OCI-LY7 (cell line): ENCODE measurements at regions not wholly inside any gene's neighbourhood (a gene's known extent, or its start where the extent isn't known, plus 50 kb on each side); places are given as distances from the start of the nearest gene placed in this dataset.

Source experiments
- BruUV-seq: library from RNA; stranded (reverse); fragments of 400-500 nt; replicated peaks from 2 replicates; lab custom pipeline; 2021; lab: Mats Ljungman, UMichigan
- CTCF ChIA-PET: fragments of 300-600 bp; sonication (Branson Sonifier 250); formaldehyde crosslinking; loops from one replicate; lab custom pipeline; 2022; ENCODE audit warnings: antibody characterized with exemption; ENCODE audit not compliant: unreplicated experiment; lab: Charles Lee
- POLR2A ChIA-PET: fragments of 300-600 bp; sonication (Branson Sonifier 250); formaldehyde crosslinking; loops from one replicate; lab custom pipeline; 2022; ENCODE audit warnings: antibody characterized with exemption; lab: Charles Lee
- DNase-seq: peaks from one replicate; pipeline ENCODE4 v3.0.0-alpha.2; 2015; ENCODE audit warnings: low spot score
- H2AFZ ChIP-seq: fragments of 200-600 bp; sonication (generic), shearing (Covaris generic); 2 replicates; pipeline ENCODE4 v1.6.1; 2014; ENCODE audit warnings: mild to moderate bottlenecking, antibody characterized with exemption, low read length, moderate library complexity
- H3K27ac ChIP-seq: fragments of 200-600 bp; sonication (generic); 2 replicates; pipeline ENCODE4 v1.5.1; 2014; ENCODE audit warnings: mixed run types, low read depth, mild to moderate bottlenecking, moderate library complexity, low read length, inconsistent platforms; ENCODE audit not compliant: poor library complexity, severe bottlenecking
- H3K36me3 ChIP-seq: fragments of 200-600 bp; sonication (generic); 2 replicates; pipeline ENCODE4 v1.6.1; 2014; ENCODE audit warnings: mild to moderate bottlenecking, antibody characterized with exemption, low read length, moderate library complexity, mixed read lengths; ENCODE audit not compliant: insufficient read depth
- H3K4me1 ChIP-seq: fragments of 200-600 bp; sonication (generic); 2 replicates; pipeline ENCODE4 v1.5.1; 2014; ENCODE audit warnings: mild to moderate bottlenecking, low read length; ENCODE audit not compliant: insufficient read depth, poor library complexity, severe bottlenecking
- H3K4me2 ChIP-seq: fragments of 200-600 bp; sonication (generic); 2 replicates; pipeline ENCODE4 v1.6.1; 2014; ENCODE audit warnings: mild to moderate bottlenecking, low read length
- H3K4me3 ChIP-seq: fragments of 200-600 bp; sonication (generic); 2 replicates; pipeline ENCODE4 v1.5.1; 2014; ENCODE audit warnings: mild to moderate bottlenecking, low read depth, low read length; ENCODE audit not compliant: poor library complexity, severe bottlenecking
- H3K79me2 ChIP-seq: fragments of 200-600 bp; sonication (generic); 2 replicates; pipeline ENCODE4 v1.6.1; 2016; ENCODE audit warnings: low read depth, mild to moderate bottlenecking, low read length, moderate library complexity, mixed read lengths; ENCODE audit not compliant: insufficient read depth
- H3K9me2 ChIP-seq: fragments of 200-600 bp; sonication (generic); 2 replicates; pipeline ENCODE4 v1.6.1; 2016; ENCODE audit warnings: mild to moderate bottlenecking, low read length, mixed read lengths; ENCODE audit not compliant: insufficient read depth
- H3K9me3 ChIP-seq: fragments of 200-600 bp; sonication (generic); 2 replicates; pipeline ENCODE4 v1.6.1; 2014; ENCODE audit warnings: mild to moderate bottlenecking, mixed run types, low read length, mixed read lengths
- H4K20me1 ChIP-seq: fragments of 200-600 bp; sonication (generic); 2 replicates; pipeline ENCODE4 v1.6.1; 2014; ENCODE audit warnings: mild to moderate bottlenecking, antibody characterized with exemption, low read length, moderate library complexity, mixed read lengths; ENCODE audit not compliant: insufficient read depth
- CTCF ChIP-seq: fragments of 200-600 bp; sonication (generic); conservative IDR thresholded peaks from 2 replicates; pipeline ENCODE4 v1.5.1; 2014; ENCODE audit warnings: mild to moderate bottlenecking, antibody characterized with exemption, low read length, moderate library complexity, mixed read lengths
- EZH2phosphoT487 ChIP-seq: fragments of 200-600 bp; sonication (generic); IDR thresholded peaks from 2 replicates; pipeline ENCODE4 v1.6.1; 2018; ENCODE audit warnings: low read depth, borderline replicate concordance, mild to moderate bottlenecking, mixed run types, antibody characterized with exemption, low read length, moderate library complexity, mixed read lengths
- intact Hi-C: fragments of 100-400 bp; cut with micrococcal nuclease; formaldehyde crosslinking; loops from one replicate; pipeline ENCODE4 v1.10.0; 2022; ENCODE audit not compliant: unreplicated experiment

GRCh38 chr5:84696651-84697050 lies 312.0 kb upstream of the EDIL3 start:
- Histone ChIP-seq H3K36me3 (no peaks in the 10 kb centered on the region), H4K20me1 (no peaks in the 10 kb centered on the region), H3K27ac (no peak overlapping the region), H3K9me2 (no peaks in the 10 kb centered on the region), H3K4me2 (no peak overlapping the region), H3K79me2 (no peaks in the 10 kb centered on the region), H3K9me3 (no peaks in the 10 kb centered on the region), H2AFZ (no peak overlapping the region), H3K4me3 (no peak overlapping the region), H3K4me1 (no peaks in the 10 kb centered on the region)
- CTCF ChIA-PET = no interaction called here
- intact Hi-C loops = no loop called here
- no peak for TF ChIP-seq CTCF
- no peak for TF ChIP-seq EZH2phosphoT487
- POLR2A ChIA-PET = no interaction called here
- DNase-seq = no peak
- no TSS peak for BruUV-seq

GRCh38 chr5:84695330-84695729 lies 310.6 kb upstream of the EDIL3 start:
- Histone ChIP-seq H3K27ac (no peak overlapping the region), H3K4me2 (no peak overlapping the region), H3K9me2 (no peaks in the 10 kb centered on the region), H2AFZ (no peak overlapping the region), H3K4me3 (no peak overlapping the region), H3K79me2 (no peaks in the 10 kb centered on the region), H3K4me1 (no peaks in the 10 kb centered on the region), H3K36me3 (no peaks in the 10 kb centered on the region), H3K9me3 (no peaks in the 10 kb centered on the region), H4K20me1 (no peaks in the 10 kb centered on the region)
- ChIA-PET CTCF (no interaction called here), POLR2A (no interaction called here)
- TF ChIP-seq CTCF (no peak), EZH2phosphoT487 (no peak)
- intact Hi-C loops = no loop called here
- DNase-seq = no peak
- BruUV-seq = no TSS peak

- intact Hi-C loops = no loop called here
- Histone ChIP-seq H3K79me2 (no peaks in the 10 kb centered on the region), H3K4me1 (no peaks in the 10 kb centered on the region), H4K20me1 (no peaks in the 10 kb centered on the region), H3K36me3 (no peaks in the 10 kb centered on the region), H3K9me3 (no peaks in the 10 kb centered on the region), H2AFZ (no peak overlapping the region), H3K4me2 (no peak overlapping the region), H3K4me3 (no peak overlapping the region), H3K27ac (no peak overlapping the region), H3K9me2 (no peaks in the 10 kb centered on the region)
- no peak for DNase-seq
- no TSS peak for BruUV-seq
- ChIA-PET CTCF (no interaction called here), POLR2A (interaction anchor here (0.6 kb wide), 1 partner anchor 75 kb away, joined by 3 read pairs; no protein-coding TSS in a partner anchor)
- TF ChIP-seq CTCF (no peak), EZH2phosphoT487 (no peak)
Measured at GRCh38 chr5:84693256-84693655, 308.6 kb upstream of the EDIL3 start.
